Thyroid gland (tissue), 4 donors: ENCODE measurements at regions not wholly inside any gene's neighbourhood (a gene's known extent, or its start where the extent isn't known, plus 50 kb on each side); places are given as distances from the start of the nearest gene placed in this dataset.

Experiments used
- DNase-seq, 2 donors: peaks; one replicate each; pipeline ENCODE4 v3.0.0-alpha.2; 2019
- H3K27ac ChIP-seq, 3 donors: fragments of 200-600 bp; sonication (generic); 1 replicate in 2 of 3; 2 replicates in 1 of 3; pipeline ENCODE4 v1.5.1; 2016 to 2019; ENCODE audit warnings: mild to moderate bottlenecking in 1 of 3, moderate library complexity in 1 of 3
- H3K27me3 ChIP-seq: fragments of 200-600 bp; sonication (generic); one replicate; pipeline ENCODE4 v1.5.1; 2019
- H3K36me3 ChIP-seq, 2 donors: fragments of 200-600 bp; sonication (generic); one replicate each; pipeline ENCODE4 v1.5.1; 2016 to 2019
- H3K4me1 ChIP-seq, 2 donors: fragments of 200-600 bp; sonication (generic); one replicate each; pipeline ENCODE4 v1.5.1; 2017 to 2019
- H3K4me3 ChIP-seq, 3 donors: fragments of 200-600 bp; sonication (generic); replicated peaks in 1 of 3; 1 replicate in 2 of 3; 2 replicates in 1 of 3; pipeline ENCODE4 v1.5.1; 2016; ENCODE audit warnings: mild to moderate bottlenecking in 1 of 3
- H3K9me3 ChIP-seq: fragments of 200-600 bp; sonication (generic); one replicate; pipeline ENCODE4 v1.5.1; 2017
- POLR2A ChIP-seq, 2 donors: fragments of 450-650 bp; IDR thresholded peaks; one replicate each; pipeline ENCODE4 v1.6.1; 2017; ENCODE audit warnings: antibody characterized with exemption in 2 of 2, mild to moderate bottlenecking in 2 of 2, moderate library complexity in 1 of 2
- WGBS, 2 donors: methylation state at CpG; one replicate each; pipeline ENCODE4 v1.1.5; 2017; 5-methylcytosine and 5-hydroxymethylcytosine counted together
- intact Hi-C: fragments of 100-400 bp; cut with DNase I; formaldehyde crosslinking; loops from one replicate; pipeline ENCODE4 v1.15.1; 2023
- TF ChIP-seq, protein P1 (sequence below), 6 experiments: fragments of 200-600 bp in 3 of 6; fragments of 450-650 bp in 3 of 6; sonication (generic) in 3 of 6; IDR thresholded peaks; one replicate each; pipeline ENCODE4 v1.5.1; 2016 to 2019; ENCODE audit warnings: antibody characterized with exemption in 6 of 6, mild to moderate bottlenecking in 2 of 6, inconsistent platforms in 1 of 6, moderate library complexity in 1 of 6

DNA sequence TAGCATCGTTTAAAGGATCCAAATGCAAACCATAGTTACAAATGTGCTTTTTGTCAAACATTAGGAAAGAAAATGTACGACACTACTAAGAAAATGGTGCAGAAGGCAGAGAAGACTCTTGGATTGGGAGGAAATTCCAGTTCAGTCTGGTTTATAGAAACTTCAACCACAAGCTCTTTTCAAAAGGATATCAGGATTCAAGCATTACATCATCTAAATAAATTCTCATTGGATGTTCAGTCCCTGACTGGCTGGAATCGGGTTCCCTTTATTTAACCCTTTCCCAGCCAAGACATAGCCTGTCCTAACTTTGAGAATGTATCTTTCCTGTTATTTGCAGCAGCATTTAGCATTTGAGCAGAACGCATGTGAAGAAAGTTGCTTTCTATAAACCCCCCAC lies 184.6 kb downstream of the LMO4 start:
- TF ChIP-seq, protein P1, sequence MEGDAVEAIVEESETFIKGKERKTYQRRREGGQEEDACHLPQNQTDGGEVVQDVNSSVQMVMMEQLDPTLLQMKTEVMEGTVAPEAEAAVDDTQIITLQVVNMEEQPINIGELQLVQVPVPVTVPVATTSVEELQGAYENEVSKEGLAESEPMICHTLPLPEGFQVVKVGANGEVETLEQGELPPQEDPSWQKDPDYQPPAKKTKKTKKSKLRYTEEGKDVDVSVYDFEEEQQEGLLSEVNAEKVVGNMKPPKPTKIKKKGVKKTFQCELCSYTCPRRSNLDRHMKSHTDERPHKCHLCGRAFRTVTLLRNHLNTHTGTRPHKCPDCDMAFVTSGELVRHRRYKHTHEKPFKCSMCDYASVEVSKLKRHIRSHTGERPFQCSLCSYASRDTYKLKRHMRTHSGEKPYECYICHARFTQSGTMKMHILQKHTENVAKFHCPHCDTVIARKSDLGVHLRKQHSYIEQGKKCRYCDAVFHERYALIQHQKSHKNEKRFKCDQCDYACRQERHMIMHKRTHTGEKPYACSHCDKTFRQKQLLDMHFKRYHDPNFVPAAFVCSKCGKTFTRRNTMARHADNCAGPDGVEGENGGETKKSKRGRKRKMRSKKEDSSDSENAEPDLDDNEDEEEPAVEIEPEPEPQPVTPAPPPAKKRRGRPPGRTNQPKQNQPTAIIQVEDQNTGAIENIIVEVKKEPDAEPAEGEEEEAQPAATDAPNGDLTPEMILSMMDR (IDR thresholded peaks at IDR 0.05): no peak
- no peak for TF ChIP-seq POLR2A (IDR thresholded peaks at IDR 0.05)
- Histone ChIP-seq H3K27ac (no peak overlapping the region), H3K9me3 (no peaks in the 10 kb centered on the region), H3K27me3 (no peaks in the 10 kb centered on the region), H3K36me3 (no peaks in the 10 kb centered on the region), H3K4me3 (no peak overlapping the region), H3K4me1 (peaks cover 0 to 7% of the 10 kb centered on the region in 2 donors)
- DNase-seq: no peak
- 68 to 71% methylated on average over 4 of the region's 4 CpGs for WGBS, 2 donors
- intact Hi-C loops: no loop called here

DNA sequence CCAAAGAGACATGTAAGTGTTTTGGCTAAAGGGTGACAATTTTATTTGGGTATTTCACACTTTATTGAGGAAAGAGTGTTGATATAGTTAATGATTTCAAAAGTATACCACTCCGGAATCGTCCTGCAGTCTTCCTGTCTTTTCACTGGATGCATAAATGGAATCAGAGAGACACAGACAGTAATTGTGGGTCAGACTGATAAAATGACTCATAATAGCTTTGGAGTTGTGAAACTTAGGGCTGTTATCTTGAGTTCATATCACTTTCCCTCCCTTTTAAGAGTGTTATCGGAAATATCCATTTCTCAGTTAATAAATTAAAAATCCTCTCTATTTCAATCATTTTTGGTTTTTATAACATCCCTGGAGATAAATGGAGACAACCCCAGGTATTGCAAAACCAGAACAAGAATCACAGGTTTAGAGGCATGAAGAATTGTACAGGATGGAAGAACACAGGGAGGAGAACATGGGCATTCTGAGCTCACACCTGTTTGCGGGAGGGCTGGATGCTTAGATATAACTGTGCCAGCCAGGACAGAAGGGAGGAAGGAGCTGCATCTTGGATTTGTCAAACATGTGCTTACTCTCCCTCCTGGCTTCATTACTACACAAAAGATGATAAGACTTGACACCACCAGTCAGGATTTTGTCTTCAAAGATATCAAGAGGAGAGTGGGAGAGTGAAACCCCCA lies 185.4 kb downstream of the LMO4 start:
- H3K27me3 ChIP-seq: no peaks in the 10 kb centered on the region
- H3K36me3 ChIP-seq: no peaks in the 10 kb centered on the region
- H3K4me3 ChIP-seq: no peak overlapping the region
- no peak for TF ChIP-seq POLR2A (IDR thresholded peaks at IDR 0.05)
- TF ChIP-seq, protein P1 (IDR thresholded peaks at IDR 0.05): no peak
- H3K27ac ChIP-seq: no peak overlapping the region
- 68 to 81% methylated on average over 4 of the region's 4 CpGs for WGBS, 2 donors
- no peak for DNase-seq
- peaks cover 0 to 7% of the 10 kb centered on the region in 2 donors for H3K4me1 ChIP-seq
- no peaks in the 10 kb centered on the region for H3K9me3 ChIP-seq
- intact Hi-C loops: no loop called here

DNA sequence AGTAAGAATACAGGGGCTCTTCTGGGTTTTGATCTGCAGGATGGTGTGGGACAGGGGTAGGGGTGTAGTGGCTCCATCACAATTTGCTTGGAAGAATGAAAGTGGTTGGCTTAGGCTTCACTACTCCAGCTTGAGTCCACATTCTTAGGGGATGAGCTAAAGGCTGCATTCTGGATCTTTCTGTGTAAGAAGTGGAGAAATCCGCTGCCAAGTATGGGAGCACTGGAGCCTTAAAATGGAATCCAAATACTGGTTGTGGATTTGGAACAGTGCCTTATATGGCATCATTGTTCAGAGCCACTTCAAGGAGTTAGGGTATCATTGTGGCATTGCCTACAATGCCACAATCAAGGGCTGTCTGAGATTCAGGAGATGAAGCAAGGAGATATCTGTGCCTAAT lies 187.1 kb downstream of the LMO4 start:
- TF ChIP-seq, protein P1 (IDR thresholded peaks at IDR 0.05): no peak
- no peak for TF ChIP-seq POLR2A (IDR thresholded peaks at IDR 0.05)
- no peak for DNase-seq
- H3K27ac ChIP-seq: no peak overlapping the region
- intact Hi-C loops: no loop called here
- peaks cover 0 to 7% of the 10 kb centered on the region in 2 donors for H3K4me1 ChIP-seq
- no peaks in the 10 kb centered on the region for H3K27me3 ChIP-seq
- H3K36me3 ChIP-seq: no peaks in the 10 kb centered on the region
- no peak overlapping the region for H3K4me3 ChIP-seq
- 80% methylated on average over 1 of the region's 1 CpG; no CpG with 5 or more reads in 1 of the 2 donors for WGBS, 2 donors
- no peaks in the 10 kb centered on the region for H3K9me3 ChIP-seq

DNA sequence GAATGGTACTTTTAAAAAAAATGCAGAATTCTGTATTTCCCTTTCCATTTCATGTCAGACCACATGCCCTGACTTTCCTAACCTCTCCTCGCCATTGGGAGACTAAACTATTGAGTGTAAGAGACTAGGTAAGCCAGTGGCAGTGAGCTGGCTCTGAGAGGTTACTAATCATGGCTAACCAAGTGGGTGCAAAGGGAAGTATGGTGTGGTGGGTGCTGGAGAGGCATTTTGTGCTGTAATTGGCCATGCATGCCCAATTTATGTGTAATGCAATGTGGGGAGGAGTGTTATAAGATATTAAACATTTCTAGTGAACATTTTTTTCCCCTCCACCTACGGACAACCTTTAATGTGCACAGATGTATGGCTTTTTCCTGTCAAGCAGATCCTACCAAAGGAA lies 190.1 kb downstream of the LMO4 start:
- intact Hi-C loops: no loop called here
- Histone ChIP-seq H3K27me3 (no peaks in the 10 kb centered on the region), H3K27ac (no peak overlapping the region), H3K4me1 (no peaks in the 10 kb centered on the region), H3K4me3 (no peak overlapping the region), H3K9me3 (no peaks in the 10 kb centered on the region), H3K36me3 (no peaks in the 10 kb centered on the region)
- TF ChIP-seq, protein P1 (IDR thresholded peaks at IDR 0.05): no peak
- TF ChIP-seq POLR2A (IDR thresholded peaks at IDR 0.05): no peak
- WGBS, 2 donors: 85 to 87% methylated on average over 2 of the region's 2 CpGs
- DNase-seq: no peak

DNA sequence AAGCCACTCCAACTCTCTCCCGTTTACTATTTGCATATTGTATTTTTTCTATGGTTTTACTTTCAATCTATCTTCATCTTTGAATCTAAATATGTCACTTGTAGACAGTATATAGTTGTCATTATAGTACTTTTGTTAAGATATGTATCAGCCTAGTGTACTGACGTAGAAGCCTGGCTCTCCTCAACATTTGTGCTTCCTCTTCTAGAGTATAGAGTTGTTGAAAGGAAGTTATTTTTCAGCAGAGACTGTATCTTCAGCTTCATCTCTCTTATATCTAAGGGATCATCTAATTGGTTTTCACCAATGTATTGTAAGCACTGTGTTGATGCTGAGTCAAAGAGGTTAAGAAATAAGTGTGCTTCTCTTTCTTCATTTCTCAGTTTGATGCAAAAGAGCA lies 192.8 kb downstream of the LMO4 start:
- WGBS, 2 donors: 91 to 95% methylated on average over 2 of the region's 2 CpGs
- intact Hi-C loops: no loop called here
- no peaks in the 10 kb centered on the region for H3K9me3 ChIP-seq
- H3K36me3 ChIP-seq: no peaks in the 10 kb centered on the region
- H3K4me3 ChIP-seq: no peak overlapping the region
- no peak for TF ChIP-seq POLR2A (IDR thresholded peaks at IDR 0.05)
- TF ChIP-seq, protein P1 (IDR thresholded peaks at IDR 0.05): no peak
- H3K27me3 ChIP-seq: no peaks in the 10 kb centered on the region
- H3K27ac ChIP-seq: no peak overlapping the region
- DNase-seq: no peak
- no peaks in the 10 kb centered on the region for H3K4me1 ChIP-seq
